ENCODE measurements at regions not wholly inside any gene's neighbourhood (a gene's known extent, or its start where the extent isn't known, plus 50 kb on each side); places are given as distances from the start of the nearest gene placed in this dataset.

DNA sequence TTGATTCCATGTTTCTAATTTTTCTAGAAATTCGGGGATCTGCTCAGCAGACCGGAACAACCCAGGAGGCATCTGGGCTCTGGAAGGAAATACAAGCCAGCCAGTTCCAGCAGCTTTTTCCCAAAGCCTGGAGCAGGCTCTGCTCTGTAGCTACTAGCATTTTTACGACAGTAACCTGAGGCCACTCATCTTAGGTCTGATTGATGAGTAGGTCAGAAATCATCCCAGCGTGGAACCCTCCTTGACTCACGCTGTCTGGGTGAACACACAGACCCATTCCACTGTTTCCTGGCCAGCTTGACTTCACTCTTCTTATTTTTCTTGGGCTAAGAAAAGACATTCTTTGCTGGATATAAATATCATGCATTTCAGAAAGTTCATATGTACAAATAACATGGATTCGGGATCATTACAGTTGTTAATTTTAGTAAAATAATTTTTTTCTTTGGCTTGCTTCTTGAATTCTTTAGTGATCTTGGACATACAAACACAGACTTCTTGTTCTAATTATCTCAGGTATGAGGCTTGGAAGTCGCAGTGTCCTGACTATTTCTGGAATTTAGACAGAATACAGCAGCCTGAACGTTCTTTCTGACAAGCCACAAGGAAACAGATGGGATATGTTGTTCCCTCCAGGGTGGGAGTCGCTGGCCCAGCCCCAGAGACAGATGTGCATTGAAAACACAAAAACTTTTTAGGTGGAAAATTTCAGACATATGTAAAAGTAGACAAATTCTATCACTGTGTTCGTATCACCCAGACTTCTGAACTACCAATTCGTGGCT is 54.6 kb upstream of the PITRM1 start:
- CTCF ChIA-PET: no interaction called here
- no peaks in the 10 kb centered on the region for H3K9me3 Mint-ChIP-seq
- no peaks in the 10 kb centered on the region for H3K4me1 Mint-ChIP-seq
- peaks cover 22% of the 10 kb centered on the region for H3K27me3 Mint-ChIP-seq
- DNase-seq: no peak
- no peaks in the 10 kb centered on the region for H3K36me3 Mint-ChIP-seq
- H3K27ac Mint-ChIP-seq: peak overlapping the region; percentile 2
- no peak overlapping the region for H3K4me3 Mint-ChIP-seq

DNA sequence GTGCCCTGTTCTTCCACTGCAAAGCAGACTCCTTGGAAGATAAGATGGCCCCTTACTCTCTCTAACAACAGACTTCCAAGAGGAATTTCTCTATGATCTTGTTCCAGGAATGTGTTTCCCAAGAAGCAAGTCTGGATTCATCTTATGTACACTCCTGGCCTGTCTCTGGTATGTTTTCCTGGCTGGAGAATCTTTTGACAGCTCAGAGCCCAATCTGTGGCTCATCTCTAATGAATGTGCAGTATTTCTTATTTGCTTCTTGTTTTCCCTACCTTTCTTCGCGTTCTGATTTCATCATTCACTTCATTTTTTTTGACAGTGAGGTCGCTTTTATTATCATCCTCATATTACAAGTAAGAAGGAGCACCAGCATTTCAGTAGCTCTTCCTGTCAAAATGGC is 53.0 kb upstream of the PITRM1 start:
- Mint-ChIP-seq H3K9me3 (no peaks in the 10 kb centered on the region), H3K36me3 (no peaks in the 10 kb centered on the region), H3K4me1 (no peaks in the 10 kb centered on the region), H3K4me3 (no peak overlapping the region), H3K27ac (no peak overlapping the region), H3K27me3 (peaks cover 21% of the 10 kb centered on the region)
- CTCF ChIA-PET: no interaction called here
- DNase-seq: no peak

DNA sequence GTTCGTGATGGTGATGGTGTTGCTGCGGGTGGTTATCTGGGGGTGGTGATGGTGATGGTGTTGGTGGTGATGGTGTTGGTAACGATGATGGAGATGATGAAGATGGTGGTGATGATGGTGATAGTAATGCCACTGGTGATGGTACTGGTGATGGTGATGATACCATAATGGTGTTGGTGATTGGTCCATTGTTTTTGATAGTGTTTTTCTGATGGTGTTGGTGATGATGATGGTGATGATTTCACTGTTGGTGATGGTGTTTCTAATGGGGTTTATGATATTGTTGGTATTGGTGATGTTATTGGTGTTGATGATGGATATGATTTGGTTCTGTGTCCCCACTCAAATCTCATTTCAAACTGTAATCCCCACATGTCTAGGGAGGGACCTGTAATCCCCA is 51.7 kb upstream of the PITRM1 start:
- CTCF ChIA-PET: no interaction called here
- Mint-ChIP-seq H3K4me1 (no peaks in the 10 kb centered on the region), H3K27ac (no peak overlapping the region), H3K9me3 (no peaks in the 10 kb centered on the region), H3K4me3 (no peak overlapping the region), H3K27me3 (peaks cover 21% of the 10 kb centered on the region), H3K36me3 (no peaks in the 10 kb centered on the region)
- no peak for DNase-seq

DNA sequence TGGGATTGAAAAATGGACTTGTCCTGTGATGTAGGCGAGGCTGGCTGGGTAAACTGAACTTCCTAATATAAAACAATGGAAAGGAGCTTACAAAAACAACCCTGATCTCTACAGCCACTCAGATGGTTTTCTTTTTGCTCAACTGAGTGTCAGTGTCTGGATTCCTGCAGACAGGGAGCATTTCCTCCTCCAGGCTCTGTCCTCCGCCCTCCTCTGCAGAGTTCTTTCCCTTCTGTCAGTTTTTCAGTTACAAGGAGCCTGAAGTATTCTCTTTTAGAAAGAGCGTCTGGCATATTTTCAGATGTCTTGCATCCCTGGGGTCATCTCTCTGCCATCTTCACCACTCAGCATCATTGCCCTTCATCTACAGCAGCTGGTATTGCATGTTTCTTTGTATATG is 50.0 kb upstream of the PITRM1 start:
- H3K4me3 Mint-ChIP-seq: no peak overlapping the region
- peaks cover 4% of the 10 kb centered on the region for H3K9me3 Mint-ChIP-seq
- H3K27ac Mint-ChIP-seq: no peak overlapping the region
- no peaks in the 10 kb centered on the region for H3K4me1 Mint-ChIP-seq
- peaks cover 21% of the 10 kb centered on the region for H3K27me3 Mint-ChIP-seq
- no peaks in the 10 kb centered on the region for H3K36me3 Mint-ChIP-seq
- DNase-seq: no peak
- CTCF ChIA-PET: interaction anchor here (1.1 kb wide), 1 partner anchor 13 kb away, joined by 3 read pairs; no protein-coding TSS in a partner anchor

Measured in activated naive CD4-positive, alpha-beta T cell treated with anti-CD3 and anti-CD28 coated beads, Interleukin-2, amount 10 ng/mL, durations not matched to agents 7 days and 5 days (primary cell).